Hepatocyte (in vitro differentiated cells): ENCODE measurements at regions not wholly inside any gene's neighbourhood (a gene's known extent, or its start where the extent isn't known, plus 50 kb on each side); places are given as distances from the start of the nearest gene placed in this dataset.

Source experiments
- EZH2 ChIP-seq: fragments of 200-600 bp; sonication (generic); IDR thresholded peaks from 2 replicates; pipeline ENCODE4 v1.6.1; 2016; ENCODE audit warnings: antibody characterized with exemption, mild to moderate bottlenecking, borderline replicate concordance
- EZH2phosphoT487 ChIP-seq: fragments of 200-600 bp; sonication (generic); IDR thresholded peaks from one replicate; pipeline ENCODE4 v1.6.1; 2018; ENCODE audit warnings: antibody characterized with exemption, mild to moderate bottlenecking, low read depth, moderate library complexity; ENCODE audit not compliant: unreplicated experiment, severe bottlenecking
- TF ChIP-seq, protein P1 (sequence below): fragments of 200-600 bp; sonication (generic); IDR thresholded peaks from 2 replicates; pipeline ENCODE4 v1.5.1; 2016; ENCODE audit warnings: antibody characterized with exemption, mild to moderate bottlenecking; ENCODE audit not compliant: poor library complexity

DNA sequence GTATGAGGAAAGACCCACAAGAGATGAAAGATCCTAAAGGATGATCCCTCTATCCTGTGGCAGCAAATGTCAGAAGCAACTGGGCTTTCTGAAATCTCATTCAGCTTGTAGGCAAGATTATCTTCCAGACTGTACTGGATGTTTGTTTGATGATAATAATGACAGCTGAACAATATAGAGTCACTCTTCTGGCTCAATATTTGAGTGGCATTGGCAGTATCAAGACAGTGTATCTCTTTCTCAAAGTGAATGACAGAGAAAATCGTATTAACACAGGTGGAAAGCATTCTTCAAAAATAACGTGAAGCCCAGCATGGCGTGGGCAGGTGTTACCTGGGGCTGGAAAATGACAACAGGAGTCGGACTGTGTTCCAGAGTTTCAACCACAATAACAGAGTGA, 114.5 kb downstream of the GPR37 start:
- TF ChIP-seq, protein P1, sequence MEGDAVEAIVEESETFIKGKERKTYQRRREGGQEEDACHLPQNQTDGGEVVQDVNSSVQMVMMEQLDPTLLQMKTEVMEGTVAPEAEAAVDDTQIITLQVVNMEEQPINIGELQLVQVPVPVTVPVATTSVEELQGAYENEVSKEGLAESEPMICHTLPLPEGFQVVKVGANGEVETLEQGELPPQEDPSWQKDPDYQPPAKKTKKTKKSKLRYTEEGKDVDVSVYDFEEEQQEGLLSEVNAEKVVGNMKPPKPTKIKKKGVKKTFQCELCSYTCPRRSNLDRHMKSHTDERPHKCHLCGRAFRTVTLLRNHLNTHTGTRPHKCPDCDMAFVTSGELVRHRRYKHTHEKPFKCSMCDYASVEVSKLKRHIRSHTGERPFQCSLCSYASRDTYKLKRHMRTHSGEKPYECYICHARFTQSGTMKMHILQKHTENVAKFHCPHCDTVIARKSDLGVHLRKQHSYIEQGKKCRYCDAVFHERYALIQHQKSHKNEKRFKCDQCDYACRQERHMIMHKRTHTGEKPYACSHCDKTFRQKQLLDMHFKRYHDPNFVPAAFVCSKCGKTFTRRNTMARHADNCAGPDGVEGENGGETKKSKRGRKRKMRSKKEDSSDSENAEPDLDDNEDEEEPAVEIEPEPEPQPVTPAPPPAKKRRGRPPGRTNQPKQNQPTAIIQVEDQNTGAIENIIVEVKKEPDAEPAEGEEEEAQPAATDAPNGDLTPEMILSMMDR = no peak
- no peak for TF ChIP-seq EZH2
- no peak for TF ChIP-seq EZH2phosphoT487
